Vagina (tissue), 2 donors: ENCODE measurements at regions not wholly inside any gene's neighbourhood (a gene's known extent, or its start where the extent isn't known, plus 50 kb on each side); places are given as distances from the start of the nearest gene placed in this dataset.

Source experiments
- POLR2A ChIP-seq, 2 donors: fragments of 450-650 bp; IDR thresholded peaks; one replicate each; pipeline ENCODE4 v1.6.1; 2017; ENCODE audit warnings: antibody characterized with exemption in 2 of 2, mild to moderate bottlenecking in 2 of 2, moderate library complexity in 2 of 2
- POLR2AphosphoS5 ChIP-seq, 2 donors: sonication (generic); formaldehyde crosslinking; IDR thresholded peaks; one replicate each; pipeline ENCODE4 v1.9.0; 2017; ENCODE audit warnings: antibody characterized with exemption in 2 of 2, mild to moderate bottlenecking in 2 of 2, low read depth in 1 of 2; ENCODE audit not compliant: insufficient read depth in 1 of 2
- TF ChIP-seq, protein P1 (sequence below), 3 experiments: fragments of 450-650 bp in 2 of 3; fragments of 200-600 bp in 1 of 3; sonication (generic) in 1 of 3; IDR thresholded peaks; one replicate each; pipeline ENCODE4 v1.5.1; 2017 to 2019; ENCODE audit warnings: antibody characterized with exemption in 3 of 3, mild to moderate bottlenecking in 2 of 3, moderate library complexity in 2 of 3

DNA sequence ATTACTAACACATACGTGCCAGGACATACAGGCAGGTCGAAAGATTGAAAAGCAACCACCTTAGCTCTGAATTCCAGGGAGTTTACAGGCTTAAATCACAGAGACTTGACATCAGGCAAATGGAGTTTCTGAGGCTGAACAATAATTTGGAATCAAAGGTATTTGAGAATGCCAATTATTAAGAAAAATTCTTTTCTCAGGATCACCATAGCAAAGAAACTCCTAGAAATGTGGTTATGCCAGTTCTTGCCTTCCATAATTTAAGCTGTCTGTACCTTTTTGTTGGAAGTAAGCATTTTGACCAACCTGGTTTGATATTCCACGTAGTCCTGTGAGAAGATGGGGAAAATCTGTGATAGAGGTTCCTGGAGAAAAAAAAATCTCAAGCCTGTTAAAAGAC, 312.4 kb upstream of the SMARCA2 start:
- TF ChIP-seq, protein P1, sequence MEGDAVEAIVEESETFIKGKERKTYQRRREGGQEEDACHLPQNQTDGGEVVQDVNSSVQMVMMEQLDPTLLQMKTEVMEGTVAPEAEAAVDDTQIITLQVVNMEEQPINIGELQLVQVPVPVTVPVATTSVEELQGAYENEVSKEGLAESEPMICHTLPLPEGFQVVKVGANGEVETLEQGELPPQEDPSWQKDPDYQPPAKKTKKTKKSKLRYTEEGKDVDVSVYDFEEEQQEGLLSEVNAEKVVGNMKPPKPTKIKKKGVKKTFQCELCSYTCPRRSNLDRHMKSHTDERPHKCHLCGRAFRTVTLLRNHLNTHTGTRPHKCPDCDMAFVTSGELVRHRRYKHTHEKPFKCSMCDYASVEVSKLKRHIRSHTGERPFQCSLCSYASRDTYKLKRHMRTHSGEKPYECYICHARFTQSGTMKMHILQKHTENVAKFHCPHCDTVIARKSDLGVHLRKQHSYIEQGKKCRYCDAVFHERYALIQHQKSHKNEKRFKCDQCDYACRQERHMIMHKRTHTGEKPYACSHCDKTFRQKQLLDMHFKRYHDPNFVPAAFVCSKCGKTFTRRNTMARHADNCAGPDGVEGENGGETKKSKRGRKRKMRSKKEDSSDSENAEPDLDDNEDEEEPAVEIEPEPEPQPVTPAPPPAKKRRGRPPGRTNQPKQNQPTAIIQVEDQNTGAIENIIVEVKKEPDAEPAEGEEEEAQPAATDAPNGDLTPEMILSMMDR (IDR thresholded peaks at IDR 0.05) = no peak
- TF ChIP-seq POLR2A (IDR thresholded peaks at IDR 0.05) (no peak), POLR2AphosphoS5 (IDR thresholded peaks at IDR 0.05; ENCODE audit: insufficient read depth in 1 of 2, low read depth in 1 of 2) (no peak)
